ENCODE measurements at regions not wholly inside any gene's neighbourhood (a gene's known extent, or its start where the extent isn't known, plus 50 kb on each side); places are given as distances from the start of the nearest gene placed in this dataset.

DNA sequence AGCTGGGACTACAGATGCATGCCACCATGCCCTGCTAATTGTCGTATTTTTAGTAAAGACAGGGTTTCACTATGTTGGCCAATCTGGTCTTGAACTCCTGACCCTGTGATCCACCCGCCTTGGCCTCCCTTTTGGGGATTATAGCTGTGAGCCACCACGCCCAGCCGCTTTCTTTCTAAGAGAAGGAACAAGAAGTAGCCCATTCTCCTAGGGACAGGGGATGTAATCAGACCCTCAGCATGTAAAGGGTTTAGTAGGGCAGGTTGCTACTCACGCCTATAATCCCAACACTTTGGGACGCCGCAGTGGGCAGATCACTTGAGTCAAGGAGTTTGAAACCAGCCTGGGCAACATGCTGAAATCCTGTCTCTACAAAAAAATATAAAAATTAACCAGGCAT lies 189.7 kb downstream of the TOMM20 start:
- 68 to 83% methylated on average over 2 to 7 of the region's 7 CpGs for WGBS, 2 donors (ENCODE audit: low coverage in 1 of 2)

DNA sequence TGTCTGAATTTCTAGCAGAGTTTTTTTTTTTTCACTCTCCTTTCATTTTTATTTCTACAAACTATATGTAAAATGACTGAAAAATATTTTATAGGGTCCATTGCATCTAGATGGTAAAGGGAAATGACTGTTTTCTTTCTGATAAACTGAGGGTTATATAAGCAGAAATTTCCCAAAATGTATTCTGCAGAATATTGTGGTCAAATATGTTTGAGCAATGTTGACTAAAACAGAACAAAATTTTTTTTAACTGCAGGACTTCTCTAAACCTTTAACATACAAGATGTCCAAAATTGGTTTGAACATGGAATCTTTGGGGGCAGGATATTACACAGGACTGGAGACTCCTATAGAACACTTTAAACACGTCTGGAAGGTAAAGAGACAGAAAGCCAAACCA lies 190.5 kb downstream of the TOMM20 start:
- in situ Hi-C loops (cut with MboI; ENCODE audit: low pct_ligation_motif_present in 1 of 4, low pct_unique_long_range_greater_than_20kb in 1 of 4, low sequenced_read_pairs in 3 of 4) (no loop called here), intact Hi-C loops (cut with DNase I; ENCODE audit: low total_unique reads) (no loop called here)
- WGBS, 2 donors (ENCODE audit: low coverage in 1 of 2) = 70 to 83% methylated on average over 1 of the region's 1 CpG
- TF ChIP-seq POLR2AphosphoS5 (IDR thresholded peaks at IDR 0.05) (no peak), POLR2A (IDR thresholded peaks at IDR 0.05) (no peak), EP300 (IDR thresholded peaks at IDR 0.05; ENCODE audit: low read depth) (no peak)
- TF ChIP-seq, protein P1, sequence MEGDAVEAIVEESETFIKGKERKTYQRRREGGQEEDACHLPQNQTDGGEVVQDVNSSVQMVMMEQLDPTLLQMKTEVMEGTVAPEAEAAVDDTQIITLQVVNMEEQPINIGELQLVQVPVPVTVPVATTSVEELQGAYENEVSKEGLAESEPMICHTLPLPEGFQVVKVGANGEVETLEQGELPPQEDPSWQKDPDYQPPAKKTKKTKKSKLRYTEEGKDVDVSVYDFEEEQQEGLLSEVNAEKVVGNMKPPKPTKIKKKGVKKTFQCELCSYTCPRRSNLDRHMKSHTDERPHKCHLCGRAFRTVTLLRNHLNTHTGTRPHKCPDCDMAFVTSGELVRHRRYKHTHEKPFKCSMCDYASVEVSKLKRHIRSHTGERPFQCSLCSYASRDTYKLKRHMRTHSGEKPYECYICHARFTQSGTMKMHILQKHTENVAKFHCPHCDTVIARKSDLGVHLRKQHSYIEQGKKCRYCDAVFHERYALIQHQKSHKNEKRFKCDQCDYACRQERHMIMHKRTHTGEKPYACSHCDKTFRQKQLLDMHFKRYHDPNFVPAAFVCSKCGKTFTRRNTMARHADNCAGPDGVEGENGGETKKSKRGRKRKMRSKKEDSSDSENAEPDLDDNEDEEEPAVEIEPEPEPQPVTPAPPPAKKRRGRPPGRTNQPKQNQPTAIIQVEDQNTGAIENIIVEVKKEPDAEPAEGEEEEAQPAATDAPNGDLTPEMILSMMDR (IDR thresholded peaks at IDR 0.05) = no peak
- Histone ChIP-seq H3K27ac (no peak overlapping the region), H3K4me1 (peaks cover 0 to 6% (median 0%) of the 10 kb centered on the region in 4 donors), H3K36me3 (no peaks in the 10 kb centered on the region), H3K4me3 (no peak overlapping the region), H3K9me3 (no peaks in the 10 kb centered on the region), H3K27me3 (no peaks in the 10 kb centered on the region)
- DNase-seq = no peak

More for the DNA sequence above, 189.7 kb downstream of the TOMM20 start:
- Histone ChIP-seq H3K9me3 (no peaks in the 10 kb centered on the region), H3K4me3 (no peak overlapping the region), H3K27me3 (no peaks in the 10 kb centered on the region), H3K27ac (no peak overlapping the region), H3K36me3 (no peaks in the 10 kb centered on the region), H3K4me1 (no peaks in the 10 kb centered on the region)
- no peak for TF ChIP-seq EP300 (IDR thresholded peaks at IDR 0.05; ENCODE audit: low read depth)
- no peak for TF ChIP-seq POLR2AphosphoS5 (IDR thresholded peaks at IDR 0.05)
- no peak for TF ChIP-seq POLR2A (IDR thresholded peaks at IDR 0.05)
- TF ChIP-seq, protein P1 (IDR thresholded peaks at IDR 0.05) = no peak
- intact Hi-C loops (cut with DNase I; ENCODE audit: low total_unique reads) (no loop called here), in situ Hi-C loops (cut with MboI; ENCODE audit: low pct_ligation_motif_present in 1 of 4, low pct_unique_long_range_greater_than_20kb in 1 of 4, low sequenced_read_pairs in 3 of 4) (no loop called here)
- DNase-seq = no peak

DNA sequence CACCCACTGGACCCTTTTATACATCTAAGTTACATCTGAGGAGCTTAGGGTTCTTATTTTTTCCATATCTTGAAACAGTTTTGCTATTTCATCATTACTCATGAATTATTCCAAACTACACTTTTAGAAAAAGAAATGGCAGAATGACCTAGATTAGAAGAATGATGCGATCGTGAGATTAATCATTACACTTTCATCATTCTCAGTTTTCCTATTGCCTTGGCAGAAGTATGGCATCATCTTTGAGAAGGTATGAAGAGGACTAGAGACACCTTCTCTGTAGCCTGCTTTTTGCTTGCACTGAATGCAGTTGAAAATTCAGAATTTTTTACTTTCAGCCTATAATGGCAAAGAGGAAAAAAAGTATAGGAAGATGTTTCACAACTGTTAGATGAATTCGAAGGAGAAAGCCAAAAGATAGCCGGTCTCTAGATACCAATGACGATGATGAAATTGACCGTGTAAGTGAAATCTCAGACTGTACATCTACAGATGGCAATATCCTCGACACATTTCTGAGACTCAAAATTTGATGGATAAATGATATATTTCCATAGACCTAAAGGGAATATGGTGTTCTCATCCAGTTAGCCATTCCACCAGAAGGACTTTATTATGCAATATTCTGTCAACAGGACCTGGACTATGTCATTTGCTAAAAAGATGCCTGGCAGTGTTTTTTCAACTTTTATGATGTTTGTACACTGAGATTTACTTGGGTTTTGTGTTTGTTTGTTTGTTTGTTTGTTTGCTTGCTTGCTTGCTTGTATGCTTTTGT lies 191.8 kb downstream of the TOMM20 start:
- in situ Hi-C loops (cut with MboI; ENCODE audit: low pct_ligation_motif_present in 1 of 4, low pct_unique_long_range_greater_than_20kb in 1 of 4, low sequenced_read_pairs in 3 of 4) = no loop called here
- WGBS, 2 donors (ENCODE audit: low coverage in 1 of 2) = 89 to 91% methylated on average over 7 of the region's 7 CpGs
- H3K4me3 ChIP-seq = no peak overlapping the region
- no peak for DNase-seq
- H3K4me1 ChIP-seq = peaks cover 0 to 6% (median 0%) of the 10 kb centered on the region in 4 donors
- intact Hi-C loops (cut with DNase I; ENCODE audit: low total_unique reads) = no loop called here
- no peaks in the 10 kb centered on the region for H3K27me3 ChIP-seq
- TF ChIP-seq POLR2A (IDR thresholded peaks at IDR 0.05) (no peak), EP300 (IDR thresholded peaks at IDR 0.05; ENCODE audit: low read depth) (no peak), POLR2AphosphoS5 (IDR thresholded peaks at IDR 0.05) (no peak)
- TF ChIP-seq, protein P1 (IDR thresholded peaks at IDR 0.05) = no peak
- H3K9me3 ChIP-seq = no peaks in the 10 kb centered on the region
- no peak overlapping the region for H3K27ac ChIP-seq
- H3K36me3 ChIP-seq = no peaks in the 10 kb centered on the region

DNA sequence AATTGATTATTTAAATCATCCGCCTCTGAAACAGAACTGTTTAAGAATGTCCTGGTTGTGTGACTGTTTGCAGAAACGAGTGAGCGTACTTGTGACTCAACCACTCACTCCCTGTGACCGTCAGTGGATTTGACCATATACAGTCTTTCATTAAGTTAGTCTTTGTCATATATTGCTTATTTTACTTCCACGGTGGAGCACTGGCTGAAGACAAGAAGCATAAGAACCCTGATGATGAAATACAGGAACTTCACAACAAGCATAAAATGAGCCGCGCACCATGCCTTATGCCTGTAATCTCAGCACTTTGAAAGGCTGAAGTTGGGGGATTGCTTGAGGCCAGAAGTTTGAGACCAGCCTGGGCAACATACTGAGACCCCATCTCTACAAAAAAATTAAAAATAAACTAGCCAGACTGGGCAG lies 194.0 kb downstream of the TOMM20 start:
- peaks cover 0 to 6% (median 0%) of the 10 kb centered on the region in 4 donors for H3K4me1 ChIP-seq
- intact Hi-C loops (cut with DNase I; ENCODE audit: low total_unique reads) = no loop called here
- no peak overlapping the region for H3K4me3 ChIP-seq
- H3K27ac ChIP-seq = no peak overlapping the region
- no peak for TF ChIP-seq POLR2AphosphoS5 (IDR thresholded peaks at IDR 0.05)
- TF ChIP-seq, protein P1 (IDR thresholded peaks at IDR 0.05) = no peak
- no peak for TF ChIP-seq POLR2A (IDR thresholded peaks at IDR 0.05)
- TF ChIP-seq EP300 (IDR thresholded peaks at IDR 0.05; ENCODE audit: low read depth) = no peak
- no peaks in the 10 kb centered on the region for H3K27me3 ChIP-seq
- no peaks in the 10 kb centered on the region for H3K9me3 ChIP-seq
- in situ Hi-C loops (cut with MboI; ENCODE audit: low pct_ligation_motif_present in 1 of 4, low pct_unique_long_range_greater_than_20kb in 1 of 4, low sequenced_read_pairs in 3 of 4) = no loop called here
- 77% methylated on average over 6 to 7 of the region's 7 CpGs for WGBS, 2 donors (ENCODE audit: low coverage in 1 of 2)
- no peaks in the 10 kb centered on the region for H3K36me3 ChIP-seq
- DNase-seq = no peak

All from transverse colon (tissue), 4 donors.